GM18505 (cell line): ENCODE measurements at regions not wholly inside any gene's neighbourhood (a gene's known extent, or its start where the extent isn't known, plus 50 kb on each side); places are given as distances from the start of the nearest gene placed in this dataset.
"Not testable (repeated sequence)": the region's sequence is repeated elsewhere in the genome, so short reads cannot be mapped to it uniquely, and the experiment has no call there.

Source experiments
- ATAC-seq: cut with Tn5 transposase; IDR thresholded peaks from one replicate; pipeline ENCODE4 v1.9.1; 2021; ENCODE audit not compliant: unreplicated experiment
- POLR2A ChIP-seq: IDR thresholded peaks from 4 replicates; pipeline ENCODE4 v1.6.1; 2011; ENCODE audit warnings: borderline replicate concordance; ENCODE audit not compliant: insufficient read depth, insufficient read length; ENCODE audit errors: extremely low read depth

GRCh38 chr14:65957631-65958205 lies 528.5 kb upstream of the CCDC196 start:
- TF ChIP-seq POLR2A: no peak
- ATAC-seq: no peak

GRCh38 chr14:65958664-65959562 lies 527.3 kb upstream of the CCDC196 start:
- ATAC-seq: no peak
- TF ChIP-seq POLR2A: no peak

GRCh38 chr14:65959563-65960024 lies 526.6 kb upstream of the CCDC196 start:
- TF ChIP-seq POLR2A: no peak
- no peak for ATAC-seq

GRCh38 chr14:65961004-65961403 lies 525.2 kb upstream of the CCDC196 start:
- TF ChIP-seq POLR2A: no peak
- ATAC-seq: no peak

GRCh38 chr14:65962952-65963351 lies 523.2 kb upstream of the CCDC196 start:
- no peak for ATAC-seq

GRCh38 chr14:65964366-65964765 lies 521.8 kb upstream of the CCDC196 start:
- TF ChIP-seq POLR2A: no peak
- no peak for ATAC-seq

More at GRCh38 chr14:65962952-65963351, 523.2 kb upstream of the CCDC196 start:
- no peak for TF ChIP-seq POLR2A

GRCh38 chr14:65966188-65966587 lies 520.0 kb upstream of the CCDC196 start:
- ATAC-seq: no peak
- TF ChIP-seq POLR2A: no peak

GRCh38 chr14:65972346-65972870 lies 513.8 kb upstream of the CCDC196 start:
- ATAC-seq: no peak
- no peak for TF ChIP-seq POLR2A

GRCh38 chr14:65972891-65973290 lies 513.3 kb upstream of the CCDC196 start:
- no peak for TF ChIP-seq POLR2A
- ATAC-seq: no peak

- ATAC-seq: no peak
- no peak for TF ChIP-seq POLR2A
These were observed 510.3 kb upstream of the CCDC196 start for GRCh38 chr14:65975865-65976264.

GRCh38 chr14:65976761-65977404 lies 509.3 kb upstream of the CCDC196 start:
- no peak for ATAC-seq
- TF ChIP-seq POLR2A: no peak

- no peak for TF ChIP-seq POLR2A
- ATAC-seq: no peak
These were observed 504.9 kb upstream of the CCDC196 start for GRCh38 chr14:65981192-65981843.

GRCh38 chr14:65986041-65986440 lies 500.1 kb upstream of the CCDC196 start:
- no peak for TF ChIP-seq POLR2A
- no peak for ATAC-seq

- TF ChIP-seq POLR2A: no peak
- no peak for ATAC-seq
These were observed 496.2 kb upstream of the CCDC196 start for GRCh38 chr14:65989981-65990380.

- ATAC-seq: no peak
- no peak for TF ChIP-seq POLR2A
These were observed 495.1 kb upstream of the CCDC196 start for GRCh38 chr14:65991104-65991503.

GRCh38 chr14:65991935-65992334 lies 494.2 kb upstream of the CCDC196 start:
- ATAC-seq: not testable (repeated sequence)
